GM18505 (cell line): ENCODE measurements at regions not wholly inside any gene's neighbourhood (a gene's known extent, or its start where the extent isn't known, plus 50 kb on each side); places are given as distances from the start of the nearest gene placed in this dataset.

ENCODE experiments used
- ATAC-seq: cut with Tn5 transposase; IDR thresholded peaks from one replicate; pipeline ENCODE4 v1.9.1; 2021; ENCODE audit not compliant: unreplicated experiment
- POLR2A ChIP-seq: IDR thresholded peaks from 4 replicates; pipeline ENCODE4 v1.6.1; 2011; ENCODE audit warnings: borderline replicate concordance; ENCODE audit not compliant: insufficient read depth, insufficient read length; ENCODE audit errors: extremely low read depth

- no peak for ATAC-seq
- no peak for TF ChIP-seq POLR2A
Measured at GRCh38 chr14:46399049-46399448, 252.5 kb downstream of the RPL10L start.

GRCh38 chr14:46384611-46385010 lies 267.0 kb downstream of the RPL10L start:
- ATAC-seq, result no peak
- TF ChIP-seq POLR2A, result no peak

- TF ChIP-seq POLR2A, result no peak
- ATAC-seq, result no peak
Measured at GRCh38 chr14:46381674-46382073, 269.9 kb downstream of the RPL10L start.

- no peak for TF ChIP-seq POLR2A
- no peak for ATAC-seq
Measured at GRCh38 chr14:46378248-46378647, 273.3 kb downstream of the RPL10L start.

GRCh38 chr14:46377305-46377704 lies 274.3 kb downstream of the RPL10L start:
- no peak for ATAC-seq
- TF ChIP-seq POLR2A, result no peak

GRCh38 chr14:46369391-46369790 lies 282.2 kb downstream of the RPL10L start:
- ATAC-seq, result no peak
- no peak for TF ChIP-seq POLR2A

GRCh38 chr14:46368275-46368674 lies 283.3 kb downstream of the RPL10L start:
- no peak for ATAC-seq
- no peak for TF ChIP-seq POLR2A

- ATAC-seq, result no peak
- no peak for TF ChIP-seq POLR2A
Measured at GRCh38 chr14:46352844-46353243, 298.7 kb downstream of the RPL10L start.

- ATAC-seq, result peak; percentile 88
- no peak for TF ChIP-seq POLR2A
Measured at GRCh38 chr14:46344327-46344937, 307.1 kb downstream of the RPL10L start.

- ATAC-seq, result no peak
- TF ChIP-seq POLR2A, result no peak
Measured at GRCh38 chr14:46325777-46326176, 325.8 kb downstream of the RPL10L start.

GRCh38 chr14:46325157-46325556 lies 326.4 kb downstream of the RPL10L start:
- ATAC-seq, result no peak
- no peak for TF ChIP-seq POLR2A

- ATAC-seq, result no peak
- TF ChIP-seq POLR2A, result no peak
Measured at GRCh38 chr14:46323404-46323762, 328.2 kb downstream of the RPL10L start.

- TF ChIP-seq POLR2A, result no peak
- no peak for ATAC-seq
Measured at GRCh38 chr14:46322730-46323403, 328.7 kb downstream of the RPL10L start.

GRCh38 chr14:46322076-46322475 lies 329.5 kb downstream of the RPL10L start:
- no peak for ATAC-seq
- TF ChIP-seq POLR2A, result no peak
